OCI-LY3 (cell line): ENCODE measurements at regions not wholly inside any gene's neighbourhood (a gene's known extent, or its start where the extent isn't known, plus 50 kb on each side); places are given as distances from the start of the nearest gene placed in this dataset.

Experiments used
- EZH2phosphoT487 ChIP-seq: fragments of 200-600 bp; shearing (Covaris generic); IDR thresholded peaks from 2 replicates; pipeline ENCODE4 v1.6.1; 2018; ENCODE audit warnings: antibody characterized with exemption, mixed run types, low read depth
- TF ChIP-seq, protein P1 (sequence below): fragments of 200-600, 300-600 bp; sonication (generic); IDR thresholded peaks from 2 replicates; pipeline ENCODE4 v1.5.1; 2014; ENCODE audit warnings: antibody characterized with exemption, low read length, low read depth

GRCh38 chr6:44606976-44607375 is 219.5 kb downstream of the CDC5L start:
- TF ChIP-seq, protein P1, sequence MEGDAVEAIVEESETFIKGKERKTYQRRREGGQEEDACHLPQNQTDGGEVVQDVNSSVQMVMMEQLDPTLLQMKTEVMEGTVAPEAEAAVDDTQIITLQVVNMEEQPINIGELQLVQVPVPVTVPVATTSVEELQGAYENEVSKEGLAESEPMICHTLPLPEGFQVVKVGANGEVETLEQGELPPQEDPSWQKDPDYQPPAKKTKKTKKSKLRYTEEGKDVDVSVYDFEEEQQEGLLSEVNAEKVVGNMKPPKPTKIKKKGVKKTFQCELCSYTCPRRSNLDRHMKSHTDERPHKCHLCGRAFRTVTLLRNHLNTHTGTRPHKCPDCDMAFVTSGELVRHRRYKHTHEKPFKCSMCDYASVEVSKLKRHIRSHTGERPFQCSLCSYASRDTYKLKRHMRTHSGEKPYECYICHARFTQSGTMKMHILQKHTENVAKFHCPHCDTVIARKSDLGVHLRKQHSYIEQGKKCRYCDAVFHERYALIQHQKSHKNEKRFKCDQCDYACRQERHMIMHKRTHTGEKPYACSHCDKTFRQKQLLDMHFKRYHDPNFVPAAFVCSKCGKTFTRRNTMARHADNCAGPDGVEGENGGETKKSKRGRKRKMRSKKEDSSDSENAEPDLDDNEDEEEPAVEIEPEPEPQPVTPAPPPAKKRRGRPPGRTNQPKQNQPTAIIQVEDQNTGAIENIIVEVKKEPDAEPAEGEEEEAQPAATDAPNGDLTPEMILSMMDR: no peak
- no peak for TF ChIP-seq EZH2phosphoT487
